Left lung (tissue), 4 donors: ENCODE measurements at regions not wholly inside any gene's neighbourhood (a gene's known extent, or its start where the extent isn't known, plus 50 kb on each side); places are given as distances from the start of the nearest gene placed in this dataset.
"Not testable (repeated sequence)": the region's sequence is repeated elsewhere in the genome, so short reads cannot be mapped to it uniquely, and the experiment has no call there.

Experiments
- ATAC-seq: fragments of 200-7000 bp; cut with Tn5 transposase; one replicate; pipeline ENCODE4 v1.9.1; 2020; ENCODE audit warnings: moderate library complexity
- DNase-seq, 4 donors: peaks; one replicate each; pipeline ENCODE4 v3.0.0-alpha.2; 2013 to 2020
- H3K27ac ChIP-seq, 2 donors: fragments of 200-600 bp; sonication (generic) in 1 of 2; one replicate each; pipeline versions ENCODE4 v1.5.0 to v1.8.0; 2020 to 2021
- H3K27me3 ChIP-seq, 2 donors: fragments of 200-600 bp; sonication (generic) in 1 of 2; one replicate each; pipeline versions ENCODE4 v1.5.0 to v1.8.0; 2020 to 2021
- H3K36me3 ChIP-seq, 2 donors: fragments of 200-600 bp; sonication (generic) in 1 of 2; one replicate each; pipeline versions ENCODE4 v1.5.0 to v1.8.0; 2020 to 2021
- H3K4me1 ChIP-seq, 2 donors: fragments of 200-600 bp; one replicate each; pipeline ENCODE4 v1.8.0; 2021
- H3K4me3 ChIP-seq, 2 donors: fragments of 200-600 bp; sonication (generic) in 1 of 2; one replicate each; pipeline versions ENCODE4 v1.5.0 to v1.8.0; 2020 to 2021; ENCODE audit warnings: mild to moderate bottlenecking in 1 of 2
- H3K9me3 ChIP-seq, 2 donors: fragments of 200-600 bp; sonication (generic) in 1 of 2; one replicate each; pipeline versions ENCODE4 v1.5.0 to v1.8.0; 2020 to 2021
- intact Hi-C, 2 donors: fragments of 100-400 bp; cut with DNase I; formaldehyde crosslinking; loops; one replicate each; pipeline versions ENCODE4 v1.11.2 to v1.14.2; 2022
- TF ChIP-seq, protein P1 (sequence below), 2 donors: fragments of 200-600 bp; sonication (generic) in 1 of 2; IDR thresholded peaks; one replicate each; pipeline versions ENCODE4 v1.5.0 to v1.8.0; 2021; ENCODE audit warnings: antibody characterized with exemption in 2 of 2
- donor health status: DM: no; HTN: yes; CAD: no.
- donor health status: DM: no; HTN: no; CAD: no.

DNA sequence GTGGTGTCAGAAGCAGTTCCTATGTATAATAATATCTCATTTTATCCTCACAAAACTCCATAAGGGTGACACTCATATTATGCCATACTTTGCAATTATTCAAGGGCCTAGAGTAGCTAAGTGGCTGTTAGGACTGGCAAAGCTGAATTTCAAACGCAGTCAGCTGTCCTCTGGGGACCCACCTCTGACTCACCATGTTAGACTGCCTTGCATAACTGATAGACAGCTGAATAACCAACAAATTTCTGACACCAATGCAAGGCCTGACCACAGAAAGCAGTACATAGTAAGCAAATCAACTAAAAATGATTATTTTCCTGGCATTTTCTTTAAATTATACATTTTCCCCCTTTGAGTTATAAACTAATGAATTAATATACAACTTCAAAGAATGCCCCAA, 251.6 kb upstream of the PTGER4 start:
- H3K4me1 ChIP-seq: peaks cover 0 to 23% of the 10 kb centered on the region in 2 donors
- no peaks in the 10 kb centered on the region for H3K27me3 ChIP-seq
- intact Hi-C loops: no loop called here
- H3K36me3 ChIP-seq: no peaks in the 10 kb centered on the region
- DNase-seq (no peak), ATAC-seq (peak; percentile 48)
- H3K27ac ChIP-seq: no peak overlapping the region
- H3K4me3 ChIP-seq: no peak overlapping the region
- TF ChIP-seq, protein P1, sequence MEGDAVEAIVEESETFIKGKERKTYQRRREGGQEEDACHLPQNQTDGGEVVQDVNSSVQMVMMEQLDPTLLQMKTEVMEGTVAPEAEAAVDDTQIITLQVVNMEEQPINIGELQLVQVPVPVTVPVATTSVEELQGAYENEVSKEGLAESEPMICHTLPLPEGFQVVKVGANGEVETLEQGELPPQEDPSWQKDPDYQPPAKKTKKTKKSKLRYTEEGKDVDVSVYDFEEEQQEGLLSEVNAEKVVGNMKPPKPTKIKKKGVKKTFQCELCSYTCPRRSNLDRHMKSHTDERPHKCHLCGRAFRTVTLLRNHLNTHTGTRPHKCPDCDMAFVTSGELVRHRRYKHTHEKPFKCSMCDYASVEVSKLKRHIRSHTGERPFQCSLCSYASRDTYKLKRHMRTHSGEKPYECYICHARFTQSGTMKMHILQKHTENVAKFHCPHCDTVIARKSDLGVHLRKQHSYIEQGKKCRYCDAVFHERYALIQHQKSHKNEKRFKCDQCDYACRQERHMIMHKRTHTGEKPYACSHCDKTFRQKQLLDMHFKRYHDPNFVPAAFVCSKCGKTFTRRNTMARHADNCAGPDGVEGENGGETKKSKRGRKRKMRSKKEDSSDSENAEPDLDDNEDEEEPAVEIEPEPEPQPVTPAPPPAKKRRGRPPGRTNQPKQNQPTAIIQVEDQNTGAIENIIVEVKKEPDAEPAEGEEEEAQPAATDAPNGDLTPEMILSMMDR (IDR thresholded peaks at IDR 0.05): no peak
- H3K9me3 ChIP-seq: no peaks in the 10 kb centered on the region

DNA sequence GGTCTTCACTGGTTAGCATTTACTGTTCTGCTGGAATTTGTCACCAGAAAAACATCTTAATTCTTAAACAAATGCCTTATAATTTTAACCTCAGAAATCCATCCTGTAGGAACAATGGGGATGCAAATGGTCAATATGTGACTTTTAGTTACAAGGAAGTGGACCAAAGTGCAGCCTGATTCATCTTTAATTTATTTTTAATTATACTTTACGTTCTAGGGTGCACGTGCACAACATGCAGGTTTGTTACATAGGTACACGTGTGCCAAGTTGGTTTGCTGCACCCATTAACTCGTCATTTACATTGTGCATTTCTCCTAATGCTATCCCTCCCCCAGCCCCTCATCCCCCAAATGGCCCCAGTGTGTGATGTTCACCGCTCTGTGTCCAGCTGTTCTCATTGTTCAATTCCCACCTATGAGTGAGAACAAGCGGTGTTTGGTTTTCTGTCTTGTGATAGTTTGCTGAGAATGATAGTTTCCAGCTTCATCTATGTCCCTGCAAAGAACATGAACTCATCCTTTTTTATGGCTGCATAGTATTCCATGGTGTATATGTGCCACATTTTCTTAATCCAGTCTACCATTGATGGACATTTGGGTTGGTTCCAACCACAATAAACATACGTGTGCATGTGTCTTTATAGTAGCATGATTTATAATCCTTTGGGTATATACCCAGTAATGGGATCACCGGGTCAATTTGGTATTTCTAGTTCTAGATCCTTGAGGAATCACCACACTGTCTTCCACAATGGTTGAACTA, 262.5 kb upstream of the PTGER4 start:
- H3K9me3 ChIP-seq, DNase-seq, H3K36me3 ChIP-seq, ATAC-seq, H3K27me3 ChIP-seq, H3K27ac ChIP-seq, intact Hi-C loops, H3K4me3 ChIP-seq: not testable (repeated sequence)
- H3K4me1 ChIP-seq: peaks cover 0 to 15% of the 10 kb centered on the region in 2 donors

DNA sequence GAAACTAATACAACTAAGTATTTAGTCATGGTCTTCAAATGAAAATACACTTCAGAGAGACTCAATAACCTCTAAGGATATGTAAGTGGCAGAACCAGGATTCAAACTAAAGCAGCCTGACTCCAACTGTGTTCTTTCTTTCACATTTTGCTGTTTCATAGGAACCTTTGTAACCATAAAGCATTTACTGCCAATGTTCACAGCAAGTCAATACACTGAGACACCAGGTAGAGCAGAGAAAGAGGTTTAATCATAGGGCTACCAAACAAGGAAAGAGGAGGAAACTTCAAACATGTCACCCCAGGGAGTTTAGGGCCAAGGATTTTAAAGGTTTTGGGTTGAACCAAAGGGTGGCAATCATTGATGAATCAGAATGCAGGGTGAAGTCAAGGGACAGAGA, 263.1 kb upstream of the PTGER4 start:
- DNase-seq (no peak), ATAC-seq (no peak)
- Histone ChIP-seq H3K9me3 (no peaks in the 10 kb centered on the region), H3K4me3 (no peak overlapping the region), H3K36me3 (no peaks in the 10 kb centered on the region), H3K4me1 (peaks cover 0 to 21% of the 10 kb centered on the region in 2 donors), H3K27me3 (no peaks in the 10 kb centered on the region), H3K27ac (no peak overlapping the region)
- TF ChIP-seq, protein P1 (IDR thresholded peaks at IDR 0.05): no peak
- intact Hi-C loops: no loop called here

DNA sequence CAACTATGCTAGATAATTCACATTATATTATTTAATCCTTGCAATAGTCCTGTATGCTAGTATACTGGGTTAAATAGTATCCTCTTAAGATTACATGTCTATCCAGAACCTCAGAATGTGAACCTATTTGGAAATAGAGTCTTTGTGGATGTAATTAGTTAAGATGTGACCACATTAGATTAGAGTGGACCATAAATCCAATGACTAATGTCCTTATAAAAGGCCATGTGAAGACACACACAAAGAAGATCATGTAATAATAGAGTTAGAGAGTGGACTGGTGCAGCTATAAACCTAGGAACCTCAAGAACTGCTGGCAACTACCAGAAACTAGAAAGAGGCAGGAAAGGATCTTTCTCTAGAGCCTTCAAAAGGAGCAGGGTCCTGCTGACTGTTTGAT, 263.6 kb upstream of the PTGER4 start:
- Histone ChIP-seq H3K9me3 (no peaks in the 10 kb centered on the region), H3K4me1 (peaks cover 0 to 26% of the 10 kb centered on the region in 2 donors), H3K27ac (no peak overlapping the region), H3K27me3 (no peaks in the 10 kb centered on the region), H3K4me3 (no peak overlapping the region), H3K36me3 (no peaks in the 10 kb centered on the region)
- DNase-seq (no peak), ATAC-seq (no peak)
- TF ChIP-seq, protein P1 (IDR thresholded peaks at IDR 0.05): no peak
- intact Hi-C loops: no loop called here

DNA sequence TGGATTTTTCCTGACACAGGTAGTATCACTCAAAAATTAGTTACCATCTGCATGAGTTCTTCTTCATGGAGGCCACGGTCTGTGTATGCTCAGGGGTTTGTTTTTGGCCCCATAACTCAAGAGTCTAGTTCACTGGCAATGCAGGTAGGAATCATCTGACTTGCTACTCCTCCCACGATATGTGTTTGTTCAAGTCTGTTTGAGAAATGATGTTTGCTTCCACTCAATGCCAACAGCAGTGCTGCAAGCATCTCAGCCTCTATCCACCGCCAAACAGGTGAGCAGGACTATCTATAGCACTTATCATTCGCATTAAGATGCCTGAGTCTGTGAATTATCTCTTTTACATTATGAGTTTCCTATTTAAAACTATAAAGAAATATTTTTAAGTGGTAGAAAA, 264.8 kb upstream of the PTGER4 start:
- ATAC-seq (no peak), DNase-seq (no peak)
- no peaks in the 10 kb centered on the region for H3K9me3 ChIP-seq
- H3K36me3 ChIP-seq: no peaks in the 10 kb centered on the region
- intact Hi-C loops: no loop called here
- TF ChIP-seq, protein P1 (IDR thresholded peaks at IDR 0.05): no peak
- peaks cover 0 to 38% of the 10 kb centered on the region in 2 donors for H3K4me1 ChIP-seq
- no peak overlapping the region for H3K27ac ChIP-seq
- no peak overlapping the region for H3K4me3 ChIP-seq
- no peaks in the 10 kb centered on the region for H3K27me3 ChIP-seq

DNA sequence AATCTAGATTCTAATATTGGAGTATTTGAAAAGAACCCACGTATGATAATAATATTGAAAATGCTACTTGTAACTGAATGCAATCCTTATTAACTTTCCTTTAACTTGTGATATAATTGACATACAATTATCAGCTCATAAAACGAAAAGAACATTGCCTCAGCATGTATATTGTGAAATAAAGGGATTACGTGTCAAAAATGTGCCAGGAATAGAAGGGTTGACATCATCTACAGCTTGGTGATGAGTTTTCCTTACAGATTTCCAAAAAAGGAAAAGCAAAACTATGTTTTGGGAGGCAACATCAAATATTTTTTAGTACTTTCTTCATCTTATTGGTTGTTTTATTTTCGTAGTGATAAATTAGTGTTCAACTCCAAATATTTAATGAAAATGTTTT, 266.0 kb upstream of the PTGER4 start:
- ATAC-seq (no peak), DNase-seq (no peak)
- Histone ChIP-seq H3K27me3 (no peaks in the 10 kb centered on the region), H3K4me1 (peaks cover 0 to 49% of the 10 kb centered on the region in 2 donors), H3K27ac (no peak overlapping the region), H3K9me3 (no peaks in the 10 kb centered on the region), H3K36me3 (no peaks in the 10 kb centered on the region), H3K4me3 (no peak overlapping the region)
- intact Hi-C loops: no loop called here
- TF ChIP-seq, protein P1 (IDR thresholded peaks at IDR 0.05): no peak
